NCI-H82 treated with DMSO at 0.1 percent for 48 hours (cell line): ENCODE measurements at regions not wholly inside any gene's neighbourhood (a gene's known extent, or its start where the extent isn't known, plus 50 kb on each side); places are given as distances from the start of the nearest gene placed in this dataset.

Source experiments
- DNase-seq: peaks from one replicate; lab custom pipeline; 2025; ENCODE audit not compliant: unreplicated experiment; lab: John Stamatoyannopoulos, UW

DNA sequence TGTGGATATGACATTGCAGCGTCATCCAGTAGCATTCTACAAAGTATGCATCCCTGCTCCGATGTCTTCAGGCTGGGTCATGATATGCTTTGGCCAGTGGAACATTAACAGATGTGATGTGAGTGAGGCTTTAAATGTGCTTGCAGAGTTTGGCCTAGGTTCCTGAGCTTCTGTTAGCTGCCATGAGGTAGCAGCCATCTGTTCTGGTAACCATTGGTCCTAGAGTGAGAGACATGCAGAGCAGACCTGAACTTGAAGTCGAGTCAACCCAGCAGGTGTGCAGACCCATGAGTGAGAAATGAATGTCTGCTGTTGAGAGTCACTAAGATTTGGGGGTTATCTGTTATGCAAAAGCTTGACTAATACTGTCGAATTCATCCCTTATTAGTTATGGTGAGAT lies 73.8 kb upstream of the NABP1 start:
- DNase-seq: no peak

DNA sequence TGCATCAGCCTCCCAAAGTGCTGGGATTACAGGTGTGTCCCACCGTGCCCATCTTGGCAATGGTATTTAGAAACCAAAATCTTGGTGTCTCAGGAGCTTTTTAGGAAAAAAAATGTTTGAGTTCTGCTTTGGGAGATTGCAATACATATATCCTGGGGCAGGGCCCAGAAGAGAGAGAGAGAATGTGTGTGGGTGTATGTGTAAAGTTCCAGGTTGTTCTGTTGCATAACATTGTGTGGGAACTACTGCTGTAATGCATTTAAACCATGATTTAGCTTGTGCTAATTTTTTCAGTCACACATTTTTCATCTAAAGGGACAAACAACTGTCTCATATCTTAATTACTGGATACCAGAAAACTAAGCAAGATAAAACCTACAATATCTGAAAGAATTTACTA lies 70.8 kb upstream of the NABP1 start:
- no peak for DNase-seq

DNA sequence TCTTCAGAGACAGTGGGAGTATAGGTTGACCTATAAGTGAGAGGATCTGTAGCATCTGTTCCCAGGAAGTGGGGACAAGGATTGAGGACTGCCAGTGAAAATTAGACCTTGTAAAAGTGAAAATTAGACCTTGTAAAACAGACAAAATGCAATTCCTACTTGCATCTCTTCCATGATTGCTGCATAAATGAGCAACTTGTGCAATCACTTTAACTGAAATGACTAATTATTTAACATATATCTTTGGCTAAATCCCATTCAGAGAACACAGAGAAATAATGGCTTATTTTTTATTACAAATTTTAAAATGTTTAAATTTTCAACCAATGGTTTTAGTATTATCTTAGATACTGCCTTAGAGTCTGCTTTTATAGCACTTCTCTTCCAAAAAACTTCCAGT lies 67.2 kb upstream of the NABP1 start:
- no peak for DNase-seq

DNA sequence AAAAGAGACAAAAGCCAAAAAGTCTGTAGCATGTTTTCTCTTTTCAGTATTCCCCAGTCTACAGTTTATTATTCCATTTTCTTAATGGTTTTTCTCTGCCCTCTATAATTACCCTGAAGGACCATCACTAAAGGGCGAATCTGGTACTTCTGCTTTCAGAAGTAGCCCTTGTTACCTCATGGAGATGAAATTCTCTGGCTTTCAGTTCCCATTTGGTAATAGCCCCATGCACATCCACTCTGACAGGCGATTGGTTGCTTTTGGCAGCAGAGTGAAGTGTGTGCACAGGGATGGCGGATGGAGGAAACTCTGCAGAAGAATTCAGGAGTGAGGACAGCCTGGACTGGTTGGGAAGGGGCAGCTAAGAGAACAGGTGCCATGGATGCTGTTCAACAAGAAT lies 66.3 kb upstream of the NABP1 start:
- no peak for DNase-seq

DNA sequence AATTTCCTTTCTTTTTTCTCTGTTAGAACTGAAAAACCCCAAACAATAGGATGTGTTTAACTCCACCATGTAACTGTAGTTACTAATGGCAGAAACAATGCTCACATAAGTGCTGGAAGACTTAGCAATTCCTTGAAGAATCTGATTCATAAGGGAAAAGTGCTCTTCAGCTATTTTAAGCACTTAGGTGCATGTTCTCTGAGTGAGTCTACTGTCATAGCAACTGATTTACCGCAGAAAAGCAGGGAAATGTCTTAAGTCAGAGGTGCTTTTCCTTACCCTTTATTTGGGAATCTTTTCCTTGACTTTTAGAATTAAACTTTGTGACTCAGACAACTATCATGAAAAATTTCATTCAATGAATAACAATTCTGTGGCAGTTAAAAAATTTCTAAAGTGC lies 65.4 kb upstream of the NABP1 start:
- DNase-seq: no peak

DNA sequence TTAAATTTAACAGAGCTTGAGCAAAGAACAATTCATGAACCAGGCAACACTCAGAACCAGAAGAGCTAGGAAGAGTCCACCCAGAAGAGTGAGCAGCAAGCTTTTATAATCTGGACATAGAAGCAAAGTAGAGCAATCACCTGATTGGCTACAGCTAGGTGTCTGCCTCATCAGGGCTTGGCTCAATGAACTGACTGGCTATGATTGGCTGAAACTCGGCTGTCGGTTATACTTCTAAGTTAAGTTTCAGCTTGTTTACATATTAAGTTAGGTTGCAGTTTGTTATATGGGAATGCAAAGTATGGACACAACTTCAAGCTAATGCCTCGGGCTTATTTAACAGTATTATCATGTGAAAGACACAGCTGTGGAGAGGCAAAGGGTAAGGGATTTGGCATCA lies 63.2 kb upstream of the NABP1 start:
- no peak for DNase-seq

DNA sequence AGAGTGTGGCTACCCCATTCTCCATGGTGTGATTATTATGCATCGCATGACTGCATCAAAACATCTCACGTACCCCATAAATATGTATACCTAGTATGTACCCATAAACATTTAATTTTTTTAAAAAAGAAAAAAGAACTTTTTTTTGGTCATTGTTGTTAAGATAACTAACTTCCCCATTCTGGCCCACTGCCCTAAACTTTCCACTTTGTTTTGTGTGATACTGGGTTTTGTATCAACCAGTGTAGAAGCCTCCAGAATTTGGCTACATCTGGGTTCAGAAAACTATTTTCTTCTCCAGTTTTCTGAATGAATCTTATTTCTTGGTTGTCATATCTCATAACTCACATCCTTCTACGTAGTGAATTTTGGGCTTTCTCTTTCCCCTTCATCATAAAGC lies 62.3 kb upstream of the NABP1 start:
- no peak for DNase-seq

DNA sequence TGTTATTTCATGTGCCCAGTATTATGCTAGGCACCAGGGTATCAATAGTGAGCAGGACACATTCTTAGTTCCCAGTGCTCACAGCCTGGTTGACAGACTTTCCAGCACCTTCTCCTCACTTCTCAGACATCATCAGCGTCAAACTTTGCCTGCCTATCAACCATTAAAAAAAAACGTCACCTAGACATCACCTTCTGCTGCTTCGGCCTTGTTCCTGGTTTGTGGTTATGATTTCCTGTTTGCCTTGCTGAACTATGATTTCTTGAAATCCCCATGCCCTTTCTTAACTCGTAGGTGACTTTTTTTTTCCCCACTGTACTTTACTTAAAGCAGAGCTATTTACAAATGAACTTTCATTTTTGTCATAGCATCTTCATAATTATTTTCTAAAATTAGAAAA lies 60.4 kb upstream of the NABP1 start:
- DNase-seq: no peak

DNA sequence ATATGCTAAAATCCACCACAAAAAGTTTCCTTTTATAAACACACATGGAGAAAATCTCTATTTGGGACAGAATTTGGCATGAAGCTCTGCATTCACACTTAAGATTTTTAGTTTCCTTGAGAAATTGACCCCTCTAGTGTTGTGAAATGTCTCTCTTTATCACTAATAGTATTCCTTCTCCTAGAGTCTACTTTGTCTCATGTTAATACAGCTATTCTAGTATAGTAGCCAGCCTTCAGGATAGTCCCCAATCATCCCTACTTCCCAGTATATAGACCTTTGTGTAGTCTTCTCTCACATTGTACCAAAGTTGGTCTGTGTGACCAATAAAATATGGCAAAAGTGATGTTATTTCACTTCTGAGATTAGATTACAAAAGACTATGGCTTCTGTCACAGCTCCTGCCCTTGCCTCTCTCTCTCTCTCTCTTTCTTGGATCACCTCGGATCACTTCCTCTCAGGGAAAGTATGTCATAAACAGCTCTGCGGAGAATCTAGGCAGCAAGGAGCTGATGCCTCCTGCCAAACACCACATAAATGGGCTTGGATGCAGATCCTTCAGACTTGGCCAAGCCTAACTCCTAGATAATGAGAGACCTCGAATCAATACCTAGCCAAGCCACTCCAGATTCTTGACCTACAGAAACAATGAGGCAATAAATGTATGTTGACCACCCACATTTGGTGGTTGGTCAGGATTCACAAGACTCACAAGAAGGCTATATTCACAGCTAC lies 59.7 kb upstream of the NABP1 start:
- no peak for DNase-seq

DNA sequence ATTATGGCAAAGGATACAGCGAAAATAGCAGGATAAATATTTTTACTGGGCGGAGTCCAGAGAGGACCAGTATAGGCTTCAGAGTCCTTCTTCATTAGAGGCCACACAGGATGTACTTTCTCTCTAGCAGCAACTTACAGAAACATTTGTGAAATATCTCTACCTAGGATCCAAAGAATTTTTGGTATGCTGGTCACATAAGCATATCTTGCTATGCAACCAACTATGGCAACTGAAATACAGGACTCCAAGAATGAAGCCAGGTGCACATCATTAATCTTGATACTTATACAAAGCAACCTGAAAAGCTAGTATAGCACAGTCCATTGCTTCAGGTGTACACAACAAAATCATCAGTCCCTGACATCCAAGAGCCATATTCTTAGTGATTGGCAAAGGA lies 59.1 kb upstream of the NABP1 start:
- no peak for DNase-seq

DNA sequence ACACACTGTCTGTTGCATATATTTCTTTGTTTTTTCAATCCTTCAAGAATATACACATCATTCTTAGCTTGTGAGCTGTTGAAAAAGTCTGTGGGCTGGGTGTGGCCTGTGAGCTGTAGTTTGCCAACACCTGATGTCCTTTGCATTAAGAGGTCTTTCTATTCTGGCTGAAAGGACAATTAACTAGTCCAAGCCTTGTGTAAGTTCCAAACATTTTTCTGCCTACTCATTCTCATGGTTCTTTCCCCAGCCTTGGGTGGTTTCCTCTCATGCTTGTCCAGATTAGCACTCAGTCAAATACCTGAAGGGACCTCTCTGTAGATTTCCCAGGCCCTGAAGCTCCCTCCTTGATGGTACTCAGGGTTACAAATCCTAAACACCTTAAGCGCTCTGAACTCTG lies 57.8 kb upstream of the NABP1 start:
- DNase-seq: no peak

DNA sequence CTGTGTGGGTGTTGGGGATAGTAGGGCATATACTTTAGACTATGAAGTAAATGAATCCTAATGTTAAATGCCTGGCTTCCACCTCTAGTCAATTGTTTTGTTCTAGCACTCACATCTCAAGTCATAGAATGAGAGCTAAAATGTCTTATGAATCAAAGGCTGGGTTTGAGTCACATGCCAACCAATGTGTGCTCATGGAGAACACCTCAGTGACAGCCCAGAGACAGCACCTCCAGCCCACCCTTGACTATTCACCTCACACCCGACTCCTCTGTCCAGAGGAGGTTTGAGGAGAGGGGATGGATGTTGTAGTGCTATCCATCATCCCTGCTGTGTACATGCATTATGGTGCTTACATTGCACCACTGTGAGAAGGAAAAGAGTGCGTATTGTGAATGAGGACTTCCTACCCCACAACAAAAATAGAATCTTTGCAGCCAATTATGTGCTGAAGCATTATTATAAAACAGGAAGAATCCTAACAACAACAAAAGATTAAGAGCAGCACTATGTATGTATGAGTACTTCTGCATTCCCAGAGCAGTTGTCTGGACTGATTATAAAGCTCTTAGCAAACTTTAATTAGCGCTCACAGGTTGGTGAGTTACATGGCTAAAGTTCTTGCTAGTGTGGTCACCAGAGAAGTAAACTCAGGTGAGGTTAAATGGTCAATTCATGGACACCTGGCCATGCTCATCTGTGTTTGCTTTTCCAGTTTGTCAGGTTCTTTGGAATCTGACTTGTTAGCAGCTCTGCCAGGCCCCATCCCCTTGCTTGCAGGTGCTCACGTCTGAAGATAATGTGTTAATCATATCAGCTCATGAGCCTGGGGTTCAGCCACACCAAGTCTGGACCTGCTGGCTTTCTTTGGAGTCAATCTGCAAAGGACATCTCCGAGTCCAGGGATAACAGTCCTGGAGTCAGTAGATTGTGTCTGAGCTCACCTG lies 55.3 kb upstream of the NABP1 start:
- DNase-seq: no peak

DNA sequence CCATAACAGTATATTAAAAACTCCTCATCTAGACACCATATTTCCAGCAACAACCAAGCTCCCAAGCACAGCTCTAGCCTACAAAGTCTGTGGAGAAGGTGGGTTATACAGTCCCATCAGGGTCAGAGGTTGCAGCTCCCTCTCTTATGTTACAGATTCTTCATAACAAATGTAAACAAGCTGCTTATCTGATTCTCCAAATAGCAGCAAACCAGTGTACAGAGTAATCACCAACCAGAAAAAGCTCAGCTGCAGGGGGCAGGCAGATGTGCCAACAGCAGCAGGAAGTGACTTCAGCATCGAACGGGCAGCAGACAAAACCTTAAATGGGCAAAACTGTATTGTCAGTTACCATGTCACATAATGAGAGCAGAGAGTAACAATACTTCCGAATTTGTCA lies 52.9 kb upstream of the NABP1 start:
- DNase-seq: no peak

DNA sequence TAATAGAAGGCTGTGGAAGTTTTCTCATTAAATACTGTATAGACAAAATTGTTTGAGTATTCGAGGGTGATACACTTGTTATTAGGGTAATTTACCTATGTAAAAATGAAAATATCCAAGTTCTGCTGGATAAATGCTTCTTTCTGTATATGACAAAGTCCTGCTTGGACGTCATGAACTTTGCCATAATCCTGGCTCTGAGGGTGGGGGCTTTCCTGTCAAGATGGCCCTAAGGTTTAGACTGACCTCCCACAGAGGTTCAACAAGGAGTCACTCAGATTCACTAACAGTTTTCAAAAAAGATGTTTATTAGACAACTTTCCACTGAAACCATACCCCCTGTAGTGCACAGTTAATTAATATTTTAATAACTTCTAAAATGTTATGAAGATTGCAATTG lies 52.5 kb upstream of the NABP1 start:
- no peak for DNase-seq

DNA sequence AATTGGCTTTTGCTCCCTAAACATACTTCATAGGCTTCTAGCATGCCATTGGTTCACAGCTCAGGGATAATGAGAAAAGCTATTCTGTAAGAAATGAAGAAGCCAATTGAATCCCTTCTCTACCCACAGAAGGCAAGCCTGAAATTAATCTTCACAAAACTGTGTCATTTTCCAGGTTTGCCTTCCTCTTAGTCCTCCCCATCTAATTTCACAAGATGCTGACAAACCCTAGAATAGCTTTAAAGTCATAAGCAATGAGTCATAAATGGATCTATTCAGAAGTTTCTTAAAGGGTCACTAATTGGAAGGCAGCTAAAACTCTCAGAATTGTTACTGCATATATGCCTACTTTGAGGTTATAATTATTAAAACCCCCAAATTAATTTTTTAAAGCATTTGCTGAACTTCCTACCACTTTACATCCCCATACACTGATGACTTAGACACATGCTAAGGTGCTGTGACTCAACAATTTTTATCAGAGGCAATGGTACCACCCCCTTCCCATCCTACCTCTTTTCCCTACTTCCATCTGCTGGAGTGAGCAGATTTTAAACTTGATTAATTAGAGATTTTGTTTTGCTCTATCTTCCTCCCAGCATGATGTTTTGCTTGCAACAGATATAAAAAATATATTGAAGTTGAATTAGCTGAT lies 51.3 kb upstream of the NABP1 start:
- DNase-seq: no peak

DNA sequence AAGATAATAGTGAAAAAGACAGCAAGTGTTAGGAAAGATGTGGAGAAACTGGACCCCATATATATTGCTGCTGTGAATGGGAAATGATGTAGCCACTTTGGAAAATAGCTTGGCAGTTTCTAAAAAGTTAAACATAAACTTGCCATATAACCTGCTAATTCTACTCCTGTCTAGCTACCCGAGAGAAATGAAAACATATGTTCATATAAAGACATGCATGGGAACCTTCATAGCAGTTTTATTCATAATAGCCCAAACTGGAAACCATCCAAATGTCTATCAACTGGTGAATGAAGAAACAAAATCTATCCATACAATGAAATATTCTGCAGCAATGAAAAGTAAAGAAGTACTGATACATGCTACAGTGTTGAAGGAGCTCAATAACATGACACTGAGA lies 50.4 kb upstream of the NABP1 start:
- DNase-seq: no peak
